NCI-H2196 treated with DMSO at 0.1 percent for 48 hours (cell line): ENCODE measurements at regions not wholly inside any gene's neighbourhood (a gene's known extent, or its start where the extent isn't known, plus 50 kb on each side); places are given as distances from the start of the nearest gene placed in this dataset.

Experiments
- DNase-seq: peaks from one replicate; lab custom pipeline; 2025; ENCODE audit not compliant: unreplicated experiment; lab: John Stamatoyannopoulos, UW

DNA sequence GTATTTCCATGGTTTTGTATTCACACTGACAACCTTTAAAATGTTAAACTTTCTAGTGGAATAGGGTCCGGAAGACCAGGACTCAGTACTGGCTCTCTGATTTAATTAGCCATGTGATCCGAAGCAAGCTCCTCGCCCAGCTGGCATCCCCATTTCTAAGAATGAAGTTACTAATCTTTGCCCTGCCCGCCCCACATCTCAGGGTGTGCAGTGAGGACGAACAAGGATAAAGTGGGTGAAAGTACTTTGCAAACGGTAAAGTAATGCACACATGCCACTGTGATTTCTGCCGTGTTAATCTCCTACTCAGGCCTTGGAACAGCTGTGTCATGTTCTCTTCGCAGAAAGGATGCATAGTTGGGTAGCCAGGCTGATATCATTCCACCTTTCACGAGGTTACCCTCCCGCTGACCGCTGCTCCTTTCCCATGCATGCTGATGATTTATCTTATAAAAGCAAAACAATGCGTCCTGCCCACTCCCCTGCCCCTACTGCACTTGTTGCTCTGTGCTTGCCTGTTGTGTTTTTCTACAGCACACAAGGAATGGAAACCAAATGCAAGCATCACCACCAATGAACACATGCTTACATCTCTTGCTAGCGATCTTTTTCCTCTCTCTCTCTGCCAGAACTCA, 539.0 kb downstream of the EFNB2 start:
- DNase-seq: no peak

- no peak for DNase-seq
These were observed 541.1 kb downstream of the EFNB2 start for GRCh38 chr13:105994340-105994739.

GRCh38 chr13:105991622-105992277, 543.7 kb downstream of the EFNB2 start:
- DNase-seq: no peak

DNA sequence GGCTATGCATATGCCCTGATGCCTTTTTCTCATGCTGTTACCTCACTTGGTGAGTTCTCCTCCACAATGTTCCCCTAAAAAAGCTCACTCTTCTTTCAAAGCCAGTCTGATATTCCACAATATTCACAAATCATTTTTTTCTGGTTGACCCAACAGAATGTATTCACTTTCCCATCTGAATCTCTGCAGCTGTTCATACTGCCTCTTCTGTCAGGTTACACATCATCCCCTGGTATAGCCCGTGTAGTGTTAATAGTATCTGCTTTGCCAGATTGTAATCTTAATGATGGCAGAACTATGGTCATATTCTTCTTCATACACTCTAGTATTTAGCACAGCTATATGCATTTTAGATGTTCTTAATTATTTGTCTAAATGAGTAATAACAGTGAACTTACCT, 544.3 kb downstream of the EFNB2 start:
- no peak for DNase-seq

DNA sequence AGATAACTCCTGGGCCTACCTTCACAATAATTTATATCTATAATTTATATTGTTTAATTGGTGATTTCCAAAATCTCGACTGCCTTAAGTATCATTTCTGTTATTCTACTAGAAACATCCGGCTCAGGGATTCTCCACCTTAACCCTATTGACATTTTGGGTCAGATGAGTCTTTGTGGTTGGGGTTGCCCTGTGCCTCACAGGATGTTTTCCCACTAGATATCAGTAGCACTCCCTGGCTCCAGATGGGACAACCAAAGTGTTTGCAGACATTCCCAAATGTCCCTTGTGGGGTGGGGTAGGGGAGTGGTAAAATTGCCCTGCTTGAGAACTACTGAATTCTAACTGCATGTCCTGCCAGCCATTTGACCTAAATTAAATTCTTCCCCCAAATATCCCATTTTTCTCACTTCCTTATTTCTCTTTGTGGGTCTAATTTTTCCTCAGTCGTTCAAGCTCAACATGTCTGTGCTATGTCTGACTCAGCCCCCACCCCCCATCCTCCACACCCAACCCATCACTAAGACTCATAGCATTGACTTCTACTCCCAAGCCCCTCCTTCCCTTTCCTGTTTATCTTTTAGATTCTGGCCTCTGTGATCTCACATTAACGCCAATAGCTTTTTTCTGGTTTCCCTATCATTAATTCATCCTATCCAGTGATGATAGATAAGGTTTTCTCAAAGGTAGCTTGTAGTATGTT, 545.1 kb downstream of the EFNB2 start:
- DNase-seq: no peak

GRCh38 chr13:105984646-105985045, 550.8 kb downstream of the EFNB2 start:
- no peak for DNase-seq

DNA sequence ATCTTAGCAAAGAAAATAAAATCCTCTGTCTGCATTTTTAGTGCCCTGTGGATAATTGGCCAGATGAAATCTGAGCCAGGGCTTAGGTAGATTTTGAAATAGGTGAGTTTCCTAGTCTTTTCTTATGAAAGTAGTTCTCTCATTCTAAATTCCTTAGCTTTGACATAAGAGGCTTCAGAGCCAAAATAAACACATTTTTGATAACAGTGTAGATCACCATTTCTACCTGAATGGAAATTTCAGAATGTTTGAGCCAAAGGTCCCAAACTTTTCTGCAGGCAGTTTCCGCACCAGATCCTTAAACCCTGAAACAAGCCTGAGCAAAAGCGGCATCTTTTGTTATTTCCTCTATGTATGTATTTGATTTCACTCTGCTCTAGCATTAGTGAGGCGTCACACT, 551.2 kb downstream of the EFNB2 start:
- DNase-seq: no peak

GRCh38 chr13:105982219-105982930, 553.1 kb downstream of the EFNB2 start:
- DNase-seq: no peak

GRCh38 chr13:105979131-105980011, 556.1 kb downstream of the EFNB2 start:
- DNase-seq: no peak

DNA sequence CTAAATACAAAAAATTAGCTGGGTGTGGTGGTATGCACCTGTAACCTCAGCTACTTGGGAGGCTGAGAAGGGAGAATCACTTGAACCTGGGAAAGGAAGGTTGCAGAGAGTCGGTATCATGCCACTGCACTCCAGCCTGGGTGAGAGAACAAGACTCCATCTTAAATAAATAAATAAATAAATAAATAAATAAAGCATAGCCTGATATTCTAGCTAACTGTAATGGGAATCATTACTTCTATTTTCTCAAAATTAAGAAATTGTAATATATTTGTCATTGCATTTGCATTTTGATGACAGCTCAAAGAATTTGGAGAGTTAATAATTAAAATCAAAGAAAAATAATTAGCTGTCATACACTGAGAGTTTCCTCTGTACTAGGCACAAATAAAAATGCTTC, 561.1 kb downstream of the EFNB2 start:
- no peak for DNase-seq

DNA sequence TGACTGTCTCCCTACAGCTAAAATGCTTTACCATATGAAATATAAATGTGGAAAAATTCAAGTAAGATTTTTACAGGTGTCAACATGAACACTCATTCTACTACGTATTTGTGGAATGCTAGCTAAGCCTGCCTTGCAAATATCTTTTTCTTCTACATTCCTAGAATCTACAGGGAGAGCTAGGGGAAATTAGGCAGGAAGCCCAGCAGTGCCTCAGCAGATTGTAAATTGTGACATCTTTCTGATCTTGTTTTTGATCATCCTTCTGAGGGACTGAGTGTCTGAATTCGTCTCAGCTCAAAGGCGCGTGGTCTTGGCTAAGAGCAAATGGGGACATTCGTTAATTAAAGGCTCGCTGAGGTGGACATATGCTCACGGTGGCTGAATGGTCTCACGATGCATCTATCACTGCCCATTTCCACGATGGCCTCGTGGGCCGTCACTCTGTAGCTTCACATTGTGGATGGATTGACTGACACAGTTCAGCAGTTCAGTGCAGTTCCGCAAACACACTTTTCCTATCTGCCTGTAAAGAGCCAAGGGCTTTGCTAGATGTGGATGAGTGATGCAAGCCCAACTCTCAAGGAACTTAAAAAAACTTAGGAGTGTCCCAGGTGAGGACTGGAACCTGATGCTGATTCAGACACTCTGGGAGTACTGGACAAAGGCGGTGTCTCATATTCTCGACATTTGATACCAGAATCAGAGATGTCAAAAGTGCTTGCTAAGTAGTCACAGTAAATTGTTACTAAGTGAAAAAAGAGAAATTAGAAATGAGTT, 562.5 kb downstream of the EFNB2 start:
- no peak for DNase-seq

DNA sequence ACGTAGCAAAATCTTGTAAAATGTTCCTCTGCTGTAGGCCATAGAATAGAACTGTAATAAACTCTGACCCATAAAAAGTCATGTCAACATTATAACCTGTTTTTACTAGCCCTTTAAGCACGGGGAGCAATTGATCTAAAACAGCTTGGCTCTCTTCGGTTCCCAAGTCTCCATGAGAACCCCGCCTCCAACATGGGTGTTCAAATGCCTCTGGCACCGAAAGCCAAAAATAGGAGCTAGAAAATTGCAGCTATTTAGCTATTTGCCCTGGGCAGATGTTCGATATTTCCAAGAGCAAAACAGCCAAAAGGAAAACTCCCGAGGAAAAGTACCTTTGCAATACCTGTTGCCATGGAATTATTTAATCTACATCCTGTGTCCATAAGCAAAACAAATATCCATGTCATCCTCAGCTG, 563.1 kb downstream of the EFNB2 start:
- no peak for DNase-seq

GRCh38 chr13:105971738-105972137, 563.7 kb downstream of the EFNB2 start:
- no peak for DNase-seq

GRCh38 chr13:105971312-105971711, 564.1 kb downstream of the EFNB2 start:
- DNase-seq: no peak

DNA sequence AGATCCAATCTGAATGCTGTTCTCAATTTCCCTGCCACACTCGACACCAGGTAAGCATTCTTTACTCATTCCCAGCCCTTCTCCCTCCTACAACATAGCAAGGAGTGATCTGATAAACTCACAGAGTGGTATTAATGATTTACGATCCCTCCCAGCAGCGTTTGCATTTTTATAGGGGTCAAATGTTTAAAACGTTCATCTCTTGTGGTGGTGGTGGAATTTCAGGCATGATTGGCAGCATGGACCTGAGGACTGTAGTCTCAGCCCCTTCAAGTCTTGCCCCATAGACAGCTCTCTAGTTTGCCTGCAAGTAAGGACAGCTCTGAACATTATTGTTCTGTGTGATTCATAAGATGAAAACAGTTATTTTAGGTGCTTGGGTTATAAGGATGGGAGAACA, 565.7 kb downstream of the EFNB2 start:
- no peak for DNase-seq

GRCh38 chr13:105965910-105966309, 569.6 kb downstream of the EFNB2 start:
- no peak for DNase-seq

DNA sequence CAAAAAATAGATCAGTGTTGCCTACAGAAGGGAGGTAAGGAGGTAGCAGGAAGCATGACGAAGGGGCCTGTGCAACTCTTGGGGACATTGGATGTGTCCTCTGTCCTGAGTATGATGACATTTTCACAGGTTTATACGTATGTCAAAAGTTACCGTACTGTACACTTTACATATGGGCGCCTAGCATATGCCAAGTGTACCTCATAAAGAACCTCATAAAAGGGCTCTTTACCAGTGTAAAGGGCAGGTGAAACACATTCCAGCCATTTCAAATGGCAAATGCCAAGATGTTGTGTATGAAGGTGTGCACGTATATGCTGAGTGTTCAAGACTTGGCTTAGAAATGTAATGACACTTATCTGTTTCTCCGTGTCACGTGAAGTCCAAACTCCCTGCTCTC, 573.4 kb downstream of the EFNB2 start:
- no peak for DNase-seq

DNA sequence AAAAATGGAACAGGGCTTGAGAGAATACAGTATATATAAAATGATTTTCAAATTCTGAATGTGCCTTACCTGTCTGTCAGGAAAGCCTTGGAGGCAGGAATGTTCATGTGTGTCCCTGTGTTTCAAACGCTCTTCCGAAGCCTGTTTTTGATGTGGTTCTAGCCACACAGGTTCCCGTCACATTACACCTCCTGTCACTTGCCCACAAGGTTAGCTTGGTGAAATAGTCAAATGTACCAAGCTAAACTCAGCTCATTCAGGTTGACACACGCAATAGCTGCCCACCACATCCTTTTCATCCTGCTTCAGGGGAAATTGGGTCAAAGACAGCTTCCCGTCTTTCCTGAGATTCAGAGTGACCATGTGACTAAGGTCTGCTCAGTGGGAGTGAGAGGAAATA, 574.0 kb downstream of the EFNB2 start:
- no peak for DNase-seq

GRCh38 chr13:105960326-105960725, 575.1 kb downstream of the EFNB2 start:
- DNase-seq: no peak

DNA sequence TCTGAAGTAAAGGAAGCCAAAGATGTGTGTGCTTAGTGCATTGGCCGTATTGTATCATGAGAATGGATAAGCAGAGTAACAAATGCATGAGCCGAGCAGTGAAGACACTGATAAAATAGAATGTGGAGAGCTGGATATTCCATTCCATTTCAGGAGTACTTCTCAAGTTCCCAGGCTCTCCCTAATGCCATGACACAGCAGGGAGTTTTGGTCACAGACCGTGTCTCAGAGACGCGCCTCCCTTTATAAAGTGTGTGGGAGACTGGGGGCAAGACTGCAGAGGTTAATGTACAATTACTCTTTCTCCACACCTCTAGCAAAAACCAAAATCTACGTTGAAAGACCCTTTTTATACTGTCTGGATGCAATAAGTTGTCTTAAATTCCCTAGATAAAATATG, 575.6 kb downstream of the EFNB2 start:
- no peak for DNase-seq
